ENCODE measurements at regions not wholly inside any gene's neighbourhood (a gene's known extent, or its start where the extent isn't known, plus 50 kb on each side); places are given as distances from the start of the nearest gene placed in this dataset.
"Not testable (repeated sequence)": the region's sequence is repeated elsewhere in the genome, so short reads cannot be mapped to it uniquely, and the experiment has no call there.

GRCh38 chr5:125691738-125692530 lies 731.3 kb upstream of the GRAMD2B start:
- DNase-seq (ENCODE audit: low read depth in 2 of 2), result not testable (repeated sequence)

GRCh38 chr5:125695996-125696655 lies 727.1 kb upstream of the GRAMD2B start:
- no peak for DNase-seq (ENCODE audit: low read depth in 2 of 2)

- DNase-seq (ENCODE audit: low read depth in 2 of 2), result no peak
Observed at GRCh38 chr5:125696762-125697161, 726.4 kb upstream of the GRAMD2B start.

- no peak for DNase-seq (ENCODE audit: low read depth in 2 of 2)
Observed at GRCh38 chr5:125698420-125698819, 724.8 kb upstream of the GRAMD2B start.

GRCh38 chr5:125699860-125700259 lies 723.3 kb upstream of the GRAMD2B start:
- no peak for DNase-seq (ENCODE audit: low read depth in 2 of 2)

- DNase-seq (ENCODE audit: low read depth in 2 of 2), result no peak
Observed at GRCh38 chr5:125700380-125700861, 722.8 kb upstream of the GRAMD2B start.

- DNase-seq (ENCODE audit: low read depth in 2 of 2), result no peak
Observed at GRCh38 chr5:125703616-125704015, 719.6 kb upstream of the GRAMD2B start.

- DNase-seq (ENCODE audit: low read depth in 2 of 2), result no peak
Observed at GRCh38 chr5:125704888-125705287, 718.3 kb upstream of the GRAMD2B start.

GRCh38 chr5:125708583-125708982 lies 714.6 kb upstream of the GRAMD2B start:
- DNase-seq (ENCODE audit: low read depth in 2 of 2), result no peak

GRCh38 chr5:125710745-125711144 lies 712.5 kb upstream of the GRAMD2B start:
- no peak for DNase-seq (ENCODE audit: low read depth in 2 of 2)

- no peak for DNase-seq (ENCODE audit: low read depth in 2 of 2)
Observed at GRCh38 chr5:125712397-125712796, 710.8 kb upstream of the GRAMD2B start.

- DNase-seq (ENCODE audit: low read depth in 2 of 2), result no peak
Observed at GRCh38 chr5:125713109-125713805, 710.0 kb upstream of the GRAMD2B start.

GRCh38 chr5:125715216-125715615 lies 708.0 kb upstream of the GRAMD2B start:
- DNase-seq (ENCODE audit: low read depth in 2 of 2), result no peak

- no peak for DNase-seq (ENCODE audit: low read depth in 2 of 2)
Observed at GRCh38 chr5:125717209-125717608, 706.0 kb upstream of the GRAMD2B start.

- DNase-seq (ENCODE audit: low read depth in 2 of 2), result no peak
Observed at GRCh38 chr5:125719681-125720347, 703.4 kb upstream of the GRAMD2B start.

- no peak for DNase-seq (ENCODE audit: low read depth in 2 of 2)
Observed at GRCh38 chr5:125720348-125720685, 702.9 kb upstream of the GRAMD2B start.

GRCh38 chr5:125720721-125721120 lies 702.5 kb upstream of the GRAMD2B start:
- no peak for DNase-seq (ENCODE audit: low read depth in 2 of 2)

- no peak for DNase-seq (ENCODE audit: low read depth in 2 of 2)
Observed at GRCh38 chr5:125722550-125722949, 700.7 kb upstream of the GRAMD2B start.

GRCh38 chr5:125725691-125726090 lies 697.5 kb upstream of the GRAMD2B start:
- no peak for DNase-seq (ENCODE audit: low read depth in 2 of 2)

GRCh38 chr5:125743939-125744338 lies 679.3 kb upstream of the GRAMD2B start:
- no peak for DNase-seq (ENCODE audit: low read depth in 2 of 2)

GRCh38 chr5:125746917-125747316 lies 676.3 kb upstream of the GRAMD2B start:
- DNase-seq (ENCODE audit: low read depth in 2 of 2), result no peak

Data from stimulated activated CD8-positive, alpha-beta memory T cell treated with anti-CD3 and anti-CD28 coated beads, Interleukin-2, amount 100 ng/mL, for 1 hour (primary cell).